SK-N-SH treated with all-trans-retinoic acid at 6 μM for 48 hours (cell line): ENCODE measurements at regions not wholly inside any gene's neighbourhood (a gene's known extent, or its start where the extent isn't known, plus 50 kb on each side); places are given as distances from the start of the nearest gene placed in this dataset.
"Not testable (repeated sequence)": the region's sequence is repeated elsewhere in the genome, so short reads cannot be mapped to it uniquely, and the experiment has no call there.

ENCODE experiments used
- ATAC-seq: fragments of 200-7000 bp; cut with Tn5 transposase; 3 replicates; pipeline ENCODE4 v1.9.1; 2020; ENCODE audit warnings: mild to moderate bottlenecking, moderate library complexity
- ARNTL ChIP-seq: fragments of 450-650 bp; formaldehyde crosslinking; IDR thresholded peaks from 2 replicates; pipeline ENCODE4 v1.5.0; 2020; ENCODE audit warnings: low read depth, mild to moderate bottlenecking, moderate library complexity, borderline replicate concordance
- CREB5 ChIP-seq: fragments of 250-450 bp; sonication (Bioruptor Pico); IDR thresholded peaks from 2 replicates; pipeline ENCODE4 v1.5.1; 2020; ENCODE audit warnings: low read depth, mild to moderate bottlenecking, moderate library complexity
- CSDC2 ChIP-seq: fragments of 250-450 bp; sonication (Bioruptor Pico); IDR thresholded peaks from 2 replicates; pipeline ENCODE4 v1.5.0; 2020; ENCODE audit warnings: mild to moderate bottlenecking, moderate library complexity
- ESRRG ChIP-seq: fragments of 250-450 bp; sonication (Bioruptor Pico); IDR thresholded peaks from 2 replicates; pipeline ENCODE4 v1.6.1; 2021; ENCODE audit warnings: mild to moderate bottlenecking
- GLIS3 ChIP-seq: fragments of 250-450 bp; sonication (Bioruptor Pico); IDR thresholded peaks from 2 replicates; pipeline ENCODE4 v1.5.0; 2020; ENCODE audit warnings: mild to moderate bottlenecking, moderate library complexity
- ISL1 ChIP-seq: fragments of 250-450 bp; sonication (Bioruptor Pico); IDR thresholded peaks from 2 replicates; pipeline ENCODE4 v2.1.2; 2022; ENCODE audit warnings: mild to moderate bottlenecking, moderate library complexity
- OSR1 ChIP-seq: fragments of 250-450 bp; sonication (Bioruptor Pico); IDR thresholded peaks from 2 replicates; pipeline ENCODE4 v1.8.0; 2022; ENCODE audit warnings: moderate library complexity, mild to moderate bottlenecking, inconsistent platforms
- PATZ1 ChIP-seq: fragments of 250-450 bp; sonication (Bioruptor Pico); IDR thresholded peaks from 2 replicates; pipeline ENCODE4 v1.8.0; 2020; ENCODE audit warnings: mild to moderate bottlenecking, moderate library complexity, borderline replicate concordance
- PPARA ChIP-seq: fragments of 250-450 bp; sonication (Bioruptor Pico); IDR thresholded peaks from 2 replicates; pipeline ENCODE4 v1.5.0; 2020; ENCODE audit warnings: mild to moderate bottlenecking, borderline replicate concordance
- RARB ChIP-seq: fragments of 250-450 bp; sonication (Bioruptor Pico); IDR thresholded peaks from 2 replicates; pipeline ENCODE4 v1.8.0; 2021; ENCODE audit warnings: mild to moderate bottlenecking, moderate library complexity
- SNAI2 ChIP-seq: fragments of 250-450 bp; sonication (Bioruptor Pico); IDR thresholded peaks from 2 replicates; pipeline ENCODE4 v1.5.0; 2020; ENCODE audit warnings: mild to moderate bottlenecking, moderate library complexity
- TCF4 ChIP-seq: fragments of 250-450 bp; sonication (Bioruptor Pico); IDR thresholded peaks from 2 replicates; pipeline ENCODE4 v1.8.0; 2021; ENCODE audit warnings: mild to moderate bottlenecking, moderate library complexity, borderline replicate concordance
- ZC3H10 ChIP-seq: fragments of 250-450 bp; sonication (Bioruptor Pico); IDR thresholded peaks from 2 replicates; pipeline ENCODE4 v1.5.1; 2021; ENCODE audit warnings: mild to moderate bottlenecking, moderate library complexity
- ZFP3 ChIP-seq: fragments of 250-450 bp; sonication (Bioruptor Pico); IDR thresholded peaks from 2 replicates; pipeline ENCODE4 v1.5.0; 2020; ENCODE audit warnings: mild to moderate bottlenecking, moderate library complexity
- ZFP30 ChIP-seq: fragments of 450-650 bp; formaldehyde crosslinking; IDR thresholded peaks from 2 replicates; pipeline ENCODE4 v1.5.0; 2022; ENCODE audit warnings: mild to moderate bottlenecking, moderate library complexity
- ZNF8 ChIP-seq: fragments of 450-650 bp; formaldehyde crosslinking; IDR thresholded peaks from 2 replicates; pipeline ENCODE4 v1.5.0; 2020; ENCODE audit warnings: mild to moderate bottlenecking, moderate library complexity
- TF ChIP-seq, protein P1 (sequence below): fragments of 250-450 bp; sonication (Bioruptor Pico); IDR thresholded peaks from 2 replicates; pipeline ENCODE4 v1.5.0; 2020; ENCODE audit warnings: mild to moderate bottlenecking, moderate library complexity

DNA sequence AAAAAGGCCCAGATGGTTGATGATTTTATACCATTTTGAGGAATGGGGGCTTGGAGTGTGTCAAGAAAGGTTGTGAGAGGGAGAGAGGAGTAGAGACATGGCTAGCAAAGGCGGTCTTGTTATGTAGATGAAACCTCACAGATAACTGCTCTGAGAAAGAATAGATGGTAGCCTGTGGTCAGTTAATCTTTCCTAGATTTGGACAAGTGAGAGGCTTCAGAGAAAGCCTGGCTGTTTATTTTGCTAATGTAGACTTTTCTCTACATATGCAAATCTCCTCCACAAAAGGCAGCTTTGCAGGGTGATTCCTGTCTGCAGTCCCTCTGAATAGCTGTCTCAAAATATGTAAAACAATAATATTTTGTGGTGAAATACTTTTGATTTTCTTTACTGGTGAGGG is 177.3 kb downstream of the OTOL1 start:
- no peak for TF ChIP-seq ZFP3 (CRISPR knock-in tag)
- TF ChIP-seq ZC3H10 (CRISPR knock-in tag), result no peak
- TF ChIP-seq ZNF8 (CRISPR knock-in tag), result no peak
- no peak for TF ChIP-seq GLIS3 (CRISPR knock-in tag)
- TF ChIP-seq RARB (CRISPR knock-in tag), result no peak
- no peak for TF ChIP-seq PATZ1 (CRISPR knock-in tag)
- TF ChIP-seq CREB5 (CRISPR knock-in tag), result no peak
- no peak for ATAC-seq

DNA sequence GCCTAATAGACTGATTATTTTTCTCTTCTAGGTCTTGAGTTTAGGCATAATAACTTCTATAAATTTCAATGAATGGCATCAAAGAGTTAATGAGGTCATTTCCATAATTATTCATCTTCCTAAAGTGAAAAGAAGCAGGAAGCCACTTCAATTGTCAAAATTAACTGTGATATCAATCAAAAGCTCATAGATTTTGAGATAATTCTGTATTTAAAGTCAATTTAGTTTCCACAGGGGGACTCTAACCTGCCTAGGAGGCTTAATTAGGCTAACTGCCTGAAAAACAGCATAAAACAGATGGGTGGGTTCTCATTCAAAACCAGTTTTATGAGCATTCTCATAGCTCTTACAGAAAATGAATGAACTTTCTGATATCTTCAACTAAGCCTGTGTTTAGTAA is 177.8 kb downstream of the OTOL1 start:
- TF ChIP-seq PPARA (CRISPR knock-in tag), result no peak
- ATAC-seq, result no peak

- not testable (repeated sequence) for ATAC-seq
These were observed 185.2 kb downstream of the OTOL1 start for GRCh38 chr3:161681831-161682230.

GRCh38 chr3:161682715-161683114 is 186.1 kb downstream of the OTOL1 start:
- ATAC-seq, result no peak
- TF ChIP-seq ISL1 (CRISPR knock-in tag) (no peak), TCF4 (no peak), CSDC2 (no peak), SNAI2 (CRISPR knock-in tag) (no peak), ARNTL (CRISPR knock-in tag) (no peak)
- TF ChIP-seq, protein P1, sequence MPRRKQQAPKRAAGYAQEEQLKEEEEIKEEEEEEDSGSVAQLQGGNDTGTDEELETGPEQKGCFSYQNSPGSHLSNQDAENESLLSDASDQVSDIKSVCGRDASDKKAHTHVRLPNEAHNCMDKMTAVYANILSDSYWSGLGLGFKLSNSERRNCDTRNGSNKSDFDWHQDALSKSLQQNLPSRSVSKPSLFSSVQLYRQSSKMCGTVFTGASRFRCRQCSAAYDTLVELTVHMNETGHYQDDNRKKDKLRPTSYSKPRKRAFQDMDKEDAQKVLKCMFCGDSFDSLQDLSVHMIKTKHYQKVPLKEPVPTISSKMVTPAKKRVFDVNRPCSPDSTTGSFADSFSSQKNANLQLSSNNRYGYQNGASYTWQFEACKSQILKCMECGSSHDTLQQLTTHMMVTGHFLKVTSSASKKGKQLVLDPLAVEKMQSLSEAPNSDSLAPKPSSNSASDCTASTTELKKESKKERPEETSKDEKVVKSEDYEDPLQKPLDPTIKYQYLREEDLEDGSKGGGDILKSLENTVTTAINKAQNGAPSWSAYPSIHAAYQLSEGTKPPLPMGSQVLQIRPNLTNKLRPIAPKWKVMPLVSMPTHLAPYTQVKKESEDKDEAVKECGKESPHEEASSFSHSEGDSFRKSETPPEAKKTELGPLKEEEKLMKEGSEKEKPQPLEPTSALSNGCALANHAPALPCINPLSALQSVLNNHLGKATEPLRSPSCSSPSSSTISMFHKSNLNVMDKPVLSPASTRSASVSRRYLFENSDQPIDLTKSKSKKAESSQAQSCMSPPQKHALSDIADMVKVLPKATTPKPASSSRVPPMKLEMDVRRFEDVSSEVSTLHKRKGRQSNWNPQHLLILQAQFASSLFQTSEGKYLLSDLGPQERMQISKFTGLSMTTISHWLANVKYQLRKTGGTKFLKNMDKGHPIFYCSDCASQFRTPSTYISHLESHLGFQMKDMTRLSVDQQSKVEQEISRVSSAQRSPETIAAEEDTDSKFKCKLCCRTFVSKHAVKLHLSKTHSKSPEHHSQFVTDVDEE, result no peak

DNA sequence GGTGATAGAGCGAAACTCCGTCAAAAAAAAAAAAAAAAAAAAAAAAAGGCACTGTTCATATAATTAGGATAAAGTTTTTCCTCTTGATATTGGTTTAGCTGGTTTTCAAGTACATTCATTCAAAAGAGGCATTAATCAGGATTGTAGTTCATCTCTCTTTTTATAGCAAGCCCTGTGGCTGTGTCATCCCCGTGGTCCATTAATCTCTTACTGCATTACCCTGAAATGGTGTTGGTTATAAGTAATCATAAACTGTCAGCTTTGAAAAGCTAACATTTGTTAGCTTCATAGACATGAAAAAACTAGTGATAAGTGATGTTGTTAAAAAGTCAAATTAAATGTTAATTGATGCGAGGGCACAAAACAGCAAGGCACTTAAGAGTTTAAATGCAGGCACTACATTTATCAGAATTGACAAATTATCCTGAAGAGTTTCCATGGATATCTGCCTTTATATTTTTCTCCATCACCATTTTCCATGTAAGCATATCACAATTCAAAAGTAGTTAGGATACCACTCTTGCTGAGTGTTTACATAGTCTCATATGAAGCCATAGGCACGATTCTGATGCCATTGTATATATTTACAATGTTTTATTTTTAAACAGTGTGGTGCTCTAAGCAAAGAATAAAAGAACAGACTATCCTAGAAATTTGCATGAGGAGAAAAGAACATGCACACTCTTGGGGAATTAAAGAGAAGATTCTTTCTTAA is 193.1 kb downstream of the OTOL1 start:
- ATAC-seq, result no peak
- TF ChIP-seq ESRRG (CRISPR knock-in tag) (no peak), SNAI2 (CRISPR knock-in tag) (no peak), ZFP30 (CRISPR knock-in tag) (no peak), ARNTL (CRISPR knock-in tag) (no peak), PPARA (CRISPR knock-in tag) (no peak), OSR1 (CRISPR knock-in tag) (no peak)
- TF ChIP-seq, protein P1, result no peak
